ENCODE measurements at regions not wholly inside any gene's neighbourhood (a gene's known extent, or its start where the extent isn't known, plus 50 kb on each side); places are given as distances from the start of the nearest gene placed in this dataset.

DNA sequence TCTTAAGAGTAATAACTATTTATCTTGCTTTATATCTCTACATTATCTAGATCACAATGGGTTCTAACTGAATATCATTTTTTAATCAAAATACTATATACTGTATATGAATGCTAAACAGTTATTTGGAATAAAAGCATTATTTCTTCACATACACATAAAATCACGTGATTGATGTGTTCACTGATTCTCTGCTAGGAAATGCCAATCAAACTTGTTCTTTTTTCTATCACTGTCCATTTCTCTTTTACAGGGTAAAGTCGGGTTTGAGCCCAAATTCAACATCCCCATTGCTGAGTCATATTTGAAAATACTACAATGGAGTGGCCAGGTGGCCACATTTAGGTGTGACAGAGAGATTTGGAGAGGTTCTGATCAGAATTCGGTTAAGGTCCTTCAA, 1114.0 kb upstream of the PIK3C3 start:
- H4K20me1 ChIP-seq (ENCODE audit: control insufficient read depth, insufficient read depth), result no peaks in the 10 kb centered on the region
- no TSS peak for BruUV-seq (replicated peaks)
- intact Hi-C loops (cut with micrococcal nuclease; ENCODE audit: unreplicated experiment), result no loop called here
- no peak overlapping the region for H3K27ac ChIP-seq (ENCODE audit: control insufficient read depth, insufficient read depth)
- H3K27me3 ChIP-seq (replicated peaks in 1 of 2; ENCODE audit: control insufficient read depth in 2 of 2, insufficient read depth in 2 of 2, low read length in 1 of 2), result no peaks in the 10 kb centered on the region
- H2AFZ ChIP-seq (ENCODE audit: control insufficient read depth, low read depth, low read length), result no peak overlapping the region
- SMC1A ChIA-PET (ENCODE audit: uncharacterized antibody, unreplicated experiment), result interaction anchor here (0.6 kb wide), 1 partner anchor 226 kb away, joined by 3 read pairs; no protein-coding TSS in a partner anchor
- H3K4me3 ChIP-seq, result no peak overlapping the region
- H3K36me3 ChIP-seq (ENCODE audit: control insufficient read depth in 2 of 2, insufficient read depth in 2 of 2, low read length in 1 of 2), result no peaks in the 10 kb centered on the region
- TF ChIP-seq POLR2AphosphoS2 (IDR thresholded peaks at IDR 0.05; ENCODE audit: low read depth, low read length) (no peak), MXI1 (IDR thresholded peaks at IDR 0.05; ENCODE audit: low read depth, low read length) (no peak), SUZ12 (IDR thresholded peaks at IDR 0.05; ENCODE audit: unreplicated experiment) (no peak), TCF3 (IDR thresholded peaks at IDR 0.05; ENCODE audit: borderline replicate concordance, insufficient read depth, low read depth, low read length) (no peak), MTA3 (IDR thresholded peaks at IDR 0.05; ENCODE audit: borderline replicate concordance, low read length) (no peak), SMARCA5 (IDR thresholded peaks at IDR 0.05) (no peak), IRF4 (IDR thresholded peaks at IDR 0.05; ENCODE audit: low read depth, low read length) (no peak), SMAD5 (IDR thresholded peaks at IDR 0.05; ENCODE audit: low read depth) (no peak), FOXK2 (IDR thresholded peaks at IDR 0.05) (no peak), FOXM1 (IDR thresholded peaks at IDR 0.05; ENCODE audit: low read depth, low read length) (no peak), BMI1 (IDR thresholded peaks at IDR 0.05; ENCODE audit: borderline replicate concordance) (no peak), KLF5 (IDR thresholded peaks at IDR 0.05; ENCODE audit: partially characterized antibody) (no peak), IKZF1 (conservative IDR thresholded peaks at IDR 0.05) (no peak), CEBPB (IDR thresholded peaks at IDR 0.05; ENCODE audit: borderline replicate concordance in 1 of 2, low read depth in 2 of 2, low read length in 2 of 2) (no peak), SMAD1 (IDR thresholded peaks at IDR 0.05; ENCODE audit: low read depth, partially characterized antibody) (no peak)
- TF ChIP-seq, protein P1, sequence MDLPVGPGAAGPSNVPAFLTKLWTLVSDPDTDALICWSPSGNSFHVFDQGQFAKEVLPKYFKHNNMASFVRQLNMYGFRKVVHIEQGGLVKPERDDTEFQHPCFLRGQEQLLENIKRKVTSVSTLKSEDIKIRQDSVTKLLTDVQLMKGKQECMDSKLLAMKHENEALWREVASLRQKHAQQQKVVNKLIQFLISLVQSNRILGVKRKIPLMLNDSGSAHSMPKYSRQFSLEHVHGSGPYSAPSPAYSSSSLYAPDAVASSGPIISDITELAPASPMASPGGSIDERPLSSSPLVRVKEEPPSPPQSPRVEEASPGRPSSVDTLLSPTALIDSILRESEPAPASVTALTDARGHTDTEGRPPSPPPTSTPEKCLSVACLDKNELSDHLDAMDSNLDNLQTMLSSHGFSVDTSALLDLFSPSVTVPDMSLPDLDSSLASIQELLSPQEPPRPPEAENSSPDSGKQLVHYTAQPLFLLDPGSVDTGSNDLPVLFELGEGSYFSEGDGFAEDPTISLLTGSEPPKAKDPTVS (IDR thresholded peaks at IDR 0.05; ENCODE audit: low read depth, low read length), result no peak
- TF ChIP-seq, protein P2, sequence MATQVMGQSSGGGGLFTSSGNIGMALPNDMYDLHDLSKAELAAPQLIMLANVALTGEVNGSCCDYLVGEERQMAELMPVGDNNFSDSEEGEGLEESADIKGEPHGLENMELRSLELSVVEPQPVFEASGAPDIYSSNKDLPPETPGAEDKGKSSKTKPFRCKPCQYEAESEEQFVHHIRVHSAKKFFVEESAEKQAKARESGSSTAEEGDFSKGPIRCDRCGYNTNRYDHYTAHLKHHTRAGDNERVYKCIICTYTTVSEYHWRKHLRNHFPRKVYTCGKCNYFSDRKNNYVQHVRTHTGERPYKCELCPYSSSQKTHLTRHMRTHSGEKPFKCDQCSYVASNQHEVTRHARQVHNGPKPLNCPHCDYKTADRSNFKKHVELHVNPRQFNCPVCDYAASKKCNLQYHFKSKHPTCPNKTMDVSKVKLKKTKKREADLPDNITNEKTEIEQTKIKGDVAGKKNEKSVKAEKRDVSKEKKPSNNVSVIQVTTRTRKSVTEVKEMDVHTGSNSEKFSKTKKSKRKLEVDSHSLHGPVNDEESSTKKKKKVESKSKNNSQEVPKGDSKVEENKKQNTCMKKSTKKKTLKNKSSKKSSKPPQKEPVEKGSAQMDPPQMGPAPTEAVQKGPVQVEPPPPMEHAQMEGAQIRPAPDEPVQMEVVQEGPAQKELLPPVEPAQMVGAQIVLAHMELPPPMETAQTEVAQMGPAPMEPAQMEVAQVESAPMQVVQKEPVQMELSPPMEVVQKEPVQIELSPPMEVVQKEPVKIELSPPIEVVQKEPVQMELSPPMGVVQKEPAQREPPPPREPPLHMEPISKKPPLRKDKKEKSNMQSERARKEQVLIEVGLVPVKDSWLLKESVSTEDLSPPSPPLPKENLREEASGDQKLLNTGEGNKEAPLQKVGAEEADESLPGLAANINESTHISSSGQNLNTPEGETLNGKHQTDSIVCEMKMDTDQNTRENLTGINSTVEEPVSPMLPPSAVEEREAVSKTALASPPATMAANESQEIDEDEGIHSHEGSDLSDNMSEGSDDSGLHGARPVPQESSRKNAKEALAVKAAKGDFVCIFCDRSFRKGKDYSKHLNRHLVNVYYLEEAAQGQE (IDR thresholded peaks at IDR 0.05; ENCODE audit: low read depth, low read length), result no peak
- TF ChIP-seq, protein P3, sequence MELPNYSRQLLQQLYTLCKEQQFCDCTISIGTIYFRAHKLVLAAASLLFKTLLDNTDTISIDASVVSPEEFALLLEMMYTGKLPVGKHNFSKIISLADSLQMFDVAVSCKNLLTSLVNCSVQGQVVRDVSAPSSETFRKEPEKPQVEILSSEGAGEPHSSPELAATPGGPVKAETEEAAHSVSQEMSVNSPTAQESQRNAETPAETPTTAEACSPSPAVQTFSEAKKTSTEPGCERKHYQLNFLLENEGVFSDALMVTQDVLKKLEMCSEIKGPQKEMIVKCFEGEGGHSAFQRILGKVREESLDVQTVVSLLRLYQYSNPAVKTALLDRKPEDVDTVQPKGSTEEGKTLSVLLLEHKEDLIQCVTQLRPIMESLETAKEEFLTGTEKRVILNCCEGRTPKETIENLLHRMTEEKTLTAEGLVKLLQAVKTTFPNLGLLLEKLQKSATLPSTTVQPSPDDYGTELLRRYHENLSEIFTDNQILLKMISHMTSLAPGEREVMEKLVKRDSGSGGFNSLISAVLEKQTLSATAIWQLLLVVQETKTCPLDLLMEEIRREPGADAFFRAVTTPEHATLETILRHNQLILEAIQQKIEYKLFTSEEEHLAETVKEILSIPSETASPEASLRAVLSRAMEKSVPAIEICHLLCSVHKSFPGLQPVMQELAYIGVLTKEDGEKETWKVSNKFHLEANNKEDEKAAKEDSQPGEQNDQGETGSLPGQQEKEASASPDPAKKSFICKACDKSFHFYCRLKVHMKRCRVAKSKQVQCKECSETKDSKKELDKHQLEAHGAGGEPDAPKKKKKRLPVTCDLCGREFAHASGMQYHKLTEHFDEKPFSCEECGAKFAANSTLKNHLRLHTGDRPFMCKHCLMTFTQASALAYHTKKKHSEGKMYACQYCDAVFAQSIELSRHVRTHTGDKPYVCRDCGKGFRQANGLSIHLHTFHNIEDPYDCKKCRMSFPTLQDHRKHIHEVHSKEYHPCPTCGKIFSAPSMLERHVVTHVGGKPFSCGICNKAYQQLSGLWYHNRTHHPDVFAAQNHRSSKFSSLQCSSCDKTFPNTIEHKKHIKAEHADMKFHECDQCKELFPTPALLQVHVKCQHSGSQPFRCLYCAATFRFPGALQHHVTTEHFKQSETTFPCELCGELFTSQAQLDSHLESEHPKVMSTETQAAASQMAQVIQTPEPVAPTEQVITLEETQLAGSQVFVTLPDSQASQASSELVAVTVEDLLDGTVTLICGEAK (IDR thresholded peaks at IDR 0.05; ENCODE audit: borderline replicate concordance), result no peak
- ATAC-seq (no peak), DNase-seq (ENCODE audit: low read depth, low spot score) (no peak), FAIRE-seq (no peak)
- H3K79me2 ChIP-seq (ENCODE audit: control insufficient read depth, insufficient read depth, low read length), result no peaks in the 10 kb centered on the region
- no peaks in the 10 kb centered on the region for H3K9me3 ChIP-seq (replicated peaks; ENCODE audit: control insufficient read depth, insufficient read depth, low read length)
- 0% methylated on average over 3 of the region's 3 CpGs for WGBS (ENCODE audit: insufficient coverage, insufficient replicate concordance, low lambda C conversion rate, missing lambda C conversion rate)
- in situ Hi-C loops (cut with MboI), result no loop called here
- no peak overlapping the region for H3K9ac ChIP-seq (ENCODE audit: control insufficient read depth, insufficient read depth, low read length)
- CTCF ChIA-PET, result interaction anchor here (0.7 kb wide), 1 partner anchor 31 kb away, joined by 5 read pairs; no protein-coding TSS in a partner anchor
- H3K4me1 ChIP-seq (ENCODE audit: control insufficient read depth, insufficient read depth, low read length), result no peaks in the 10 kb centered on the region
- H3K4me2 ChIP-seq (ENCODE audit: control insufficient read depth, insufficient read depth), result no peak overlapping the region
- POLR2A ChIA-PET, result no interaction called here
- RAD21 ChIA-PET (ENCODE audit: unreplicated experiment), result no interaction called here

All from GM12878 (cell line).